GM12878 (cell line): ENCODE measurements at regions not wholly inside any gene's neighbourhood (a gene's known extent, or its start where the extent isn't known, plus 50 kb on each side); places are given as distances from the start of the nearest gene placed in this dataset.

Source experiments
- ATAC-seq: fragments of 200-7000 bp; cut with Tn5 transposase; 3 replicates; pipeline ENCODE4 v1.9.1; 2020; ENCODE audit warnings: mild to moderate bottlenecking, moderate library complexity
- BruUV-seq: library from RNA; stranded (reverse); fragments of 400-500 nt; replicated peaks from 2 replicates; lab custom pipeline; 2021; lab: Mats Ljungman, UMichigan
- CTCF ChIA-PET: fragments of 300-600 bp; sonication (Branson Sonifier 250); formaldehyde crosslinking; extraction: SDS; loops from one replicate; lab custom pipeline; 2021; ENCODE audit warnings: inconsistent platforms; lab: Yijun Ruan, JAX
- POLR2A ChIA-PET: fragments of 350-600 bp; formaldehyde crosslinking; extraction: SDS; loops from one replicate; lab custom pipeline; 2021; ENCODE audit warnings: inconsistent platforms; lab: Charles Lee
- RAD21 ChIA-PET: fragments of 300-600 bp; sonication (Branson Sonifier 250); formaldehyde crosslinking; loops from one replicate; lab custom pipeline; 2023; ENCODE audit warnings: antibody characterized with exemption; ENCODE audit not compliant: unreplicated experiment; lab: Charles Lee
- SMC1A ChIA-PET: fragments of 300-600 bp; sonication (Branson Sonifier 250); formaldehyde crosslinking; loops from one replicate; lab custom pipeline; 2023; ENCODE audit not compliant: unreplicated experiment, uncharacterized antibody; lab: Charles Lee
- DNase-seq: peaks from one replicate; pipeline ENCODE4 v3.0.0-alpha.2; 2011; ENCODE audit warnings: low read depth, low spot score
- FAIRE-seq: peaks from 3 replicates; lab custom pipeline; 2011; peaks lifted over from hg19 to GRCh38; lab: Jason Lieb, UNC
- H2AFZ ChIP-seq: 2 replicates; pipeline ENCODE4 v1.6.0; 2011; ENCODE audit warnings: low read depth, low read length, control low read depth; ENCODE audit not compliant: control insufficient read depth
- H3K27ac ChIP-seq: 2 replicates; pipeline ENCODE4 v1.5.1; 2011; ENCODE audit warnings: control low read depth; ENCODE audit not compliant: control insufficient read depth, insufficient read depth
- H3K27me3 ChIP-seq, 2 experiments: replicated peaks in 1 of 2; 2 replicates each; pipeline versions ENCODE4 v1.6.0 to v1.6.1; 2011; ENCODE audit warnings: low read length in 1 of 2; ENCODE audit not compliant: control insufficient read depth in 2 of 2, insufficient read depth in 2 of 2
- H3K36me3 ChIP-seq, 2 experiments: 2 replicates each; pipeline ENCODE4 v1.5.1; 2011; ENCODE audit warnings: low read length in 1 of 2; ENCODE audit not compliant: control insufficient read depth in 2 of 2, insufficient read depth in 2 of 2
- H3K4me1 ChIP-seq: 2 replicates; pipeline ENCODE4 v1.6.1; 2011; ENCODE audit warnings: mild to moderate bottlenecking, low read length, moderate library complexity, mixed read lengths; ENCODE audit not compliant: control insufficient read depth, insufficient read depth
- H3K4me2 ChIP-seq: 2 replicates; pipeline ENCODE4 v1.6.0; 2011; ENCODE audit warnings: control low read depth; ENCODE audit not compliant: control insufficient read depth, insufficient read depth
- H3K4me3 ChIP-seq: fragments of 200-600 bp; sonication (generic); 2 replicates; pipeline ENCODE4 v1.5.1; 2016
- H3K79me2 ChIP-seq: 2 replicates; pipeline ENCODE4 v1.6.0; 2011; ENCODE audit warnings: low read length; ENCODE audit not compliant: control insufficient read depth, insufficient read depth
- H3K9ac ChIP-seq: 2 replicates; pipeline ENCODE4 v1.8.0; 2011; ENCODE audit warnings: low read length, control low read depth, mixed read lengths; ENCODE audit not compliant: control insufficient read depth, insufficient read depth
- H3K9me3 ChIP-seq: replicated peaks from 3 replicates; pipeline ENCODE4 v1.5.1; 2011; ENCODE audit warnings: mild to moderate bottlenecking, low read length; ENCODE audit not compliant: control insufficient read depth, insufficient read depth
- H4K20me1 ChIP-seq: 2 replicates; pipeline ENCODE4 v1.6.0; 2011; ENCODE audit not compliant: control insufficient read depth, insufficient read depth
- CTCF ChIP-seq, 3 experiments: IDR thresholded peaks in 2 of 3; conservative IDR thresholded peaks in 1 of 3; 2 replicates each; pipeline ENCODE4 v1.5.1; 2011; ENCODE audit warnings: low read depth in 3 of 3, low read length in 3 of 3, mild to moderate bottlenecking in 3 of 3, control low read depth in 2 of 3, moderate library complexity in 2 of 3, inconsistent platforms in 1 of 3, mixed read lengths in 1 of 3; ENCODE audit not compliant: control insufficient read depth in 2 of 3, insufficient read depth in 1 of 3; ENCODE audit errors: extremely low read depth in 1 of 3
- ESRRA ChIP-seq: IDR thresholded peaks from 2 replicates; pipeline ENCODE4 v1.6.1; 2012; ENCODE audit warnings: mild to moderate bottlenecking, low read length, improper control_type of control experiment
- JUND ChIP-seq: IDR thresholded peaks from 2 replicates; pipeline ENCODE4 v1.6.1; 2012; ENCODE audit warnings: low read depth, mild to moderate bottlenecking, low read length, improper control_type of control experiment, moderate library complexity
- KLF5 ChIP-seq: fragments of 450-650 bp; IDR thresholded peaks from 2 replicates; pipeline ENCODE4 v1.6.1; 2014; ENCODE audit warnings: mild to moderate bottlenecking; ENCODE audit not compliant: partially characterized antibody
- MEF2A ChIP-seq: IDR thresholded peaks from 2 replicates; pipeline ENCODE4 v1.6.1; 2011; ENCODE audit warnings: low read depth, mild to moderate bottlenecking, low read length, moderate library complexity; ENCODE audit not compliant: insufficient read depth
- NBN ChIP-seq: fragments of 450-650 bp; IDR thresholded peaks from 2 replicates; pipeline ENCODE4 v1.6.1; 2016
- PAX8 ChIP-seq: fragments of 450-650 bp; IDR thresholded peaks from 2 replicates; pipeline ENCODE4 v1.6.1; 2017; ENCODE audit warnings: mild to moderate bottlenecking, moderate library complexity
- POLR2AphosphoS2 ChIP-seq: IDR thresholded peaks from 2 replicates; pipeline ENCODE4 v1.6.1; 2011; ENCODE audit warnings: low read depth, mild to moderate bottlenecking, low read length, improper control_type of control experiment, moderate library complexity
- POLR2AphosphoS5 ChIP-seq: IDR thresholded peaks from 2 replicates; pipeline ENCODE4 v1.6.1; 2011; ENCODE audit warnings: mild to moderate bottlenecking, low read length, inconsistent platforms
- RAD51 ChIP-seq: fragments of 450-650 bp; IDR thresholded peaks from 2 replicates; pipeline ENCODE4 v1.6.1; 2016; ENCODE audit warnings: moderate library complexity, mild to moderate bottlenecking, inconsistent platforms
- RUNX3 ChIP-seq: IDR thresholded peaks from 2 replicates; pipeline ENCODE4 v1.6.1; 2012; ENCODE audit warnings: low read length, inconsistent platforms
- SMAD1 ChIP-seq: fragments of 450-650 bp; IDR thresholded peaks from 2 replicates; pipeline ENCODE4 v1.6.1; 2018; ENCODE audit warnings: mild to moderate bottlenecking, low read depth; ENCODE audit not compliant: partially characterized antibody
- SMC3 ChIP-seq: IDR thresholded peaks from 2 replicates; pipeline ENCODE4 v1.6.1; 2011; ENCODE audit warnings: low read length, improper control_type of control experiment, borderline replicate concordance
- SP1 ChIP-seq: IDR thresholded peaks from one replicate; pipeline ENCODE4 v1.6.1; 2011; ENCODE audit warnings: low read depth, low read length
- WRNIP1 ChIP-seq: IDR thresholded peaks from 2 replicates; pipeline ENCODE4 v1.6.1; 2011; ENCODE audit warnings: low read depth, low read length, improper control_type of control experiment, borderline replicate concordance
- YY1 ChIP-seq: IDR thresholded peaks from 2 replicates; pipeline ENCODE4 v1.6.1; 2011; ENCODE audit warnings: low read depth, mild to moderate bottlenecking, low read length
- ZNF384 ChIP-seq: IDR thresholded peaks from 2 replicates; pipeline ENCODE4 v1.6.1; 2012; ENCODE audit warnings: low read depth, mild to moderate bottlenecking, low read length, improper control_type of control experiment, borderline replicate concordance
- in situ Hi-C: fragments of 300-500 bp; cut with MboI; formaldehyde crosslinking; loops from 9 replicates; pipeline ENCODE4 v1.14.3; 2018; ENCODE audit warnings: mixed read lengths
- intact Hi-C: fragments of 100-400 bp; cut with micrococcal nuclease; formaldehyde crosslinking; loops from one replicate; pipeline ENCODE4 v1.14.2; 2022; ENCODE audit not compliant: unreplicated experiment
- TF ChIP-seq, protein P1 (sequence below): fragments of 450-650 bp; IDR thresholded peaks from 2 replicates; pipeline ENCODE4 v1.6.1; 2017; ENCODE audit warnings: antibody characterized with exemption, mild to moderate bottlenecking, moderate library complexity

- FAIRE-seq, result no peak
- Histone ChIP-seq H3K4me1 (peaks cover 30% of the 10 kb centered on the region), H2AFZ (no peak overlapping the region), H3K9me3 (peaks cover 2% of the 10 kb centered on the region; the same call in 2 of the 3 replicates), H4K20me1 (no peaks in the 10 kb centered on the region), H3K27ac (no peak overlapping the region), H3K27me3 (no peaks in the 10 kb centered on the region), H3K4me2 (no peak overlapping the region), H3K79me2 (no peaks in the 10 kb centered on the region), H3K36me3 (no peaks in the 10 kb centered on the region), H3K4me3 (no peak overlapping the region), H3K9ac (no peak overlapping the region)
- ChIA-PET RAD21 (interaction anchor here (1.4 kb wide), 1 partner anchor 167 kb away, joined by 4 read pairs; no protein-coding TSS in a partner anchor), CTCF (interaction anchor here (1.8 kb wide), 1 partner anchor 167 kb away, joined by 7 read pairs; no protein-coding TSS in a partner anchor), POLR2A (interaction anchor here (0.6 kb wide), 1 partner anchor 23 kb away, joined by 3 read pairs; no protein-coding TSS in a partner anchor), SMC1A (interaction anchor here (0.8 to 1.1 kb wide), 2 partner anchors 9 to 168 kb away, joined by 3 read pairs; no protein-coding TSS in a partner anchor)
- TF ChIP-seq ESRRA (no peak), POLR2AphosphoS5 (no peak), NBN (no peak), RAD51 (no peak), SMC3 (no peak), KLF5 (no peak), MEF2A (no peak), CTCF (IDR thresholded peaks at IDR 0.05 in 2 of 3, conservative IDR thresholded peaks at IDR 0.05 in 1 of 3; ENCODE audit: control insufficient read depth in 2 of 3, extremely low read depth in 1 of 3, insufficient read depth in 1 of 3, low read depth in 3 of 3, low read length in 3 of 3) (no peak), PAX8 (no peak), ZNF384 (no peak), SMAD1 (no peak), JUND (no peak), RUNX3 (no peak), WRNIP1 (no peak), SP1 (no peak), YY1 (no peak), POLR2AphosphoS2 (no peak)
- TF ChIP-seq, protein P1, sequence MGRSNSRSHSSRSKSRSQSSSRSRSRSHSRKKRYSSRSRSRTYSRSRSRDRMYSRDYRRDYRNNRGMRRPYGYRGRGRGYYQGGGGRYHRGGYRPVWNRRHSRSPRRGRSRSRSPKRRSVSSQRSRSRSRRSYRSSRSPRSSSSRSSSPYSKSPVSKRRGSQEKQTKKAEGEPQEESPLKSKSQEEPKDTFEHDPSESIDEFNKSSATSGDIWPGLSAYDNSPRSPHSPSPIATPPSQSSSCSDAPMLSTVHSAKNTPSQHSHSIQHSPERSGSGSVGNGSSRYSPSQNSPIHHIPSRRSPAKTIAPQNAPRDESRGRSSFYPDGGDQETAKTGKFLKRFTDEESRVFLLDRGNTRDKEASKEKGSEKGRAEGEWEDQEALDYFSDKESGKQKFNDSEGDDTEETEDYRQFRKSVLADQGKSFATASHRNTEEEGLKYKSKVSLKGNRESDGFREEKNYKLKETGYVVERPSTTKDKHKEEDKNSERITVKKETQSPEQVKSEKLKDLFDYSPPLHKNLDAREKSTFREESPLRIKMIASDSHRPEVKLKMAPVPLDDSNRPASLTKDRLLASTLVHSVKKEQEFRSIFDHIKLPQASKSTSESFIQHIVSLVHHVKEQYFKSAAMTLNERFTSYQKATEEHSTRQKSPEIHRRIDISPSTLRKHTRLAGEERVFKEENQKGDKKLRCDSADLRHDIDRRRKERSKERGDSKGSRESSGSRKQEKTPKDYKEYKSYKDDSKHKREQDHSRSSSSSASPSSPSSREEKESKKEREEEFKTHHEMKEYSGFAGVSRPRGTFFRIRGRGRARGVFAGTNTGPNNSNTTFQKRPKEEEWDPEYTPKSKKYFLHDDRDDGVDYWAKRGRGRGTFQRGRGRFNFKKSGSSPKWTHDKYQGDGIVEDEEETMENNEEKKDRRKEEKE, result no peak
- ATAC-seq, result no peak
- DNase-seq, result no peak
- in situ Hi-C loops, result loop anchor here (10.0 kb wide), 1 partner anchor 171 kb away; no protein-coding TSS in a partner anchor
- intact Hi-C loops, result loop anchor here (10.0 kb wide), 1 partner anchor 231 kb away; no protein-coding TSS in a partner anchor
- no TSS peak for BruUV-seq
Measured at GRCh38 chr1:34363447-34363846, 186.7 kb downstream of the C1orf94 start.
